HCT116 (cell line): ENCODE measurements at regions not wholly inside any gene's neighbourhood (a gene's known extent, or its start where the extent isn't known, plus 50 kb on each side); places are given as distances from the start of the nearest gene placed in this dataset.

Source experiments
- ATAC-seq: fragments of 200-7000 bp; cut with Tn5 transposase; 2 replicates; pipeline ENCODE4 v1.9.1; 2020; ENCODE audit warnings: mild to moderate bottlenecking, moderate library complexity
- BruUV-seq: library from RNA; stranded (reverse); fragments of 400-500 nt; replicated peaks from 2 replicates; lab custom pipeline; 2021; lab: Mats Ljungman, UMichigan
- CTCF ChIA-PET: fragments of 300-600 bp; sonication (Branson Sonifier 250); formaldehyde crosslinking; loops from one replicate; lab custom pipeline; 2021; ENCODE audit warnings: antibody characterized with exemption; lab: Charles Lee
- POLR2A ChIA-PET: fragments of 300-600, 350-600 bp; sonication (Branson Sonifier 250); formaldehyde crosslinking; loops from one replicate; lab custom pipeline; 2021; ENCODE audit warnings: antibody characterized with exemption; lab: Charles Lee
- RAD21 ChIA-PET, 2 experiments: fragments of 300-600 bp; sonication (Branson Sonifier 250); formaldehyde crosslinking; loops; one replicate each; lab custom pipeline; 2023; ENCODE audit warnings: low total read pairs in 2 of 2; ENCODE audit not compliant: uncharacterized antibody in 2 of 2, unreplicated experiment in 2 of 2, low non-redundant PET in 1 of 2; lab: Charles Lee
- DNase-seq: peaks from one replicate; pipeline ENCODE4 v3.0.0-alpha.2; 2010; ENCODE audit warnings: low read depth, low spot score
- H2AFZ ChIP-seq: fragments of 200-600 bp; shearing (Covaris generic), sonication (generic); 2 replicates; pipeline ENCODE4 v1.6.1; 2017; ENCODE audit warnings: low read depth, mixed run types, mixed read lengths, antibody characterized with exemption, low read length; ENCODE audit not compliant: poor library complexity, severe bottlenecking
- H3K27ac ChIP-seq: 2 replicates; pipeline ENCODE4 v1.5.1; 2012; ENCODE audit warnings: low read depth, low read length
- H3K27me3 ChIP-seq: fragments of 200-600 bp; sonication (generic); 2 replicates; pipeline ENCODE4 v1.6.1; 2016; ENCODE audit warnings: mixed run types, low read length, mixed read lengths; ENCODE audit not compliant: insufficient read depth
- H3K36me3 ChIP-seq, 2 experiments: fragments of 200-500 bp in 1 of 2; fragments of 200-600 bp in 1 of 2; sonication (Bioruptor generic) in 1 of 2; sonication (generic) in 1 of 2; 2 replicates each; pipeline versions ENCODE4 v1.5.1 to v1.6.1; 2014 to 2016; ENCODE audit warnings: low read length in 2 of 2, inconsistent platforms in 1 of 2, mixed read lengths in 1 of 2, mixed run types in 1 of 2; ENCODE audit not compliant: insufficient read depth in 2 of 2, control insufficient read depth in 1 of 2
- H3K4me1 ChIP-seq, 2 experiments: fragments of 200-600 bp in 1 of 2; sonication (generic) in 1 of 2; 2 replicates each; pipeline versions ENCODE4 v1.5.1 to v1.6.1; 2012 to 2017; ENCODE audit warnings: low read length in 2 of 2, inconsistent platforms in 1 of 2, mild to moderate bottlenecking in 1 of 2, mixed read lengths in 1 of 2, mixed run types in 1 of 2, moderate library complexity in 1 of 2; ENCODE audit not compliant: insufficient read depth in 2 of 2, control insufficient read depth in 1 of 2
- H3K4me2 ChIP-seq: fragments of 200-600 bp; sonication (generic); 2 replicates; pipeline ENCODE4 v1.6.1; 2017; ENCODE audit warnings: mixed run types, low read length, mixed read lengths
- H3K4me3 ChIP-seq, 2 experiments: fragments of 200-600 bp in 1 of 2; sonication (generic) in 1 of 2; replicated peaks in 1 of 2; 2 replicates each; pipeline ENCODE4 v1.5.1; 2011 to 2016; ENCODE audit warnings: low read length in 2 of 2, control low read depth in 1 of 2, low read depth in 1 of 2, mild to moderate bottlenecking in 1 of 2, mixed read lengths in 1 of 2, mixed run types in 1 of 2
- H3K79me2 ChIP-seq: fragments of 200-600 bp; sonication (generic); 2 replicates; pipeline ENCODE4 v1.6.1; 2017; ENCODE audit warnings: mild to moderate bottlenecking, mixed run types, low read length, moderate library complexity, mixed read lengths; ENCODE audit not compliant: insufficient read depth
- H3K9ac ChIP-seq: fragments of 200-600 bp; sonication (generic); 2 replicates; pipeline ENCODE4 v1.6.1; 2016; ENCODE audit warnings: low read length, mixed read lengths
- H3K9me2 ChIP-seq: fragments of 200-600 bp; sonication (generic), shearing (Covaris generic); 2 replicates; pipeline ENCODE4 v1.6.1; 2017; ENCODE audit warnings: mixed run types, mild to moderate bottlenecking, moderate library complexity; ENCODE audit not compliant: insufficient read depth
- H3K9me3 ChIP-seq, 2 experiments: fragments of 200-500 bp in 1 of 2; fragments of 200-600 bp in 1 of 2; sonication (Bioruptor generic) in 1 of 2; sonication (generic) in 1 of 2; 2 replicates each; pipeline ENCODE4 v1.6.1; 2014 to 2017; ENCODE audit warnings: low read length in 2 of 2, mixed read lengths in 2 of 2, inconsistent platforms in 1 of 2, low read depth in 1 of 2, mild to moderate bottlenecking in 1 of 2, mixed run types in 1 of 2, moderate library complexity in 1 of 2; ENCODE audit not compliant: control insufficient read depth in 1 of 2, insufficient read depth in 1 of 2
- H4K20me1 ChIP-seq: fragments of 200-600 bp; sonication (generic), shearing (Covaris generic); 2 replicates; pipeline ENCODE4 v1.6.1; 2017; ENCODE audit warnings: mixed run types, mild to moderate bottlenecking, moderate library complexity; ENCODE audit not compliant: insufficient read depth
- ATF3 ChIP-seq: IDR thresholded peaks from 2 replicates; pipeline ENCODE4 v1.6.1; 2012
- CBX3 ChIP-seq: IDR thresholded peaks from 2 replicates; pipeline ENCODE4 v1.6.1; 2012; ENCODE audit warnings: low read depth
- CEBPB ChIP-seq: IDR thresholded peaks from 2 replicates; pipeline ENCODE4 v1.6.1; 2012; ENCODE audit warnings: low read depth
- CTCF ChIP-seq, 3 experiments: fragments of 200-600 bp in 1 of 3; sonication (generic) in 1 of 3; IDR thresholded peaks in 2 of 3; conservative IDR thresholded peaks in 1 of 3; 2 replicates each; pipeline ENCODE4 v1.5.1; 2012 to 2017; ENCODE audit warnings: low read depth in 2 of 3, low read length in 2 of 3, antibody characterized with exemption in 1 of 3, borderline replicate concordance in 1 of 3, control low read depth in 1 of 3, mild to moderate bottlenecking in 1 of 3, mixed read lengths in 1 of 3, mixed run types in 1 of 3, moderate library complexity in 1 of 3; ENCODE audit not compliant: insufficient read depth in 1 of 3
- EGR1 ChIP-seq: IDR thresholded peaks from 2 replicates; pipeline ENCODE4 v1.6.1; 2012; ENCODE audit warnings: low read depth
- EZH2 ChIP-seq: fragments of 200-600 bp; sonication (generic); IDR thresholded peaks from 2 replicates; pipeline ENCODE4 v1.6.1; 2017; ENCODE audit warnings: antibody characterized with exemption, mixed run types
- EZH2phosphoT487 ChIP-seq: fragments of 200-600 bp; IDR thresholded peaks from 2 replicates; pipeline ENCODE4 v1.6.1; 2018; ENCODE audit warnings: antibody characterized with exemption, borderline replicate concordance
- FOSL1 ChIP-seq: IDR thresholded peaks from 2 replicates; pipeline ENCODE4 v1.6.1; 2012; ENCODE audit warnings: low read depth
- JUND ChIP-seq: IDR thresholded peaks from 2 replicates; pipeline ENCODE4 v1.6.1; 2012
- POLR2A ChIP-seq: IDR thresholded peaks from 2 replicates; pipeline ENCODE4 v1.7.0; 2011; ENCODE audit warnings: borderline replicate concordance; ENCODE audit not compliant: insufficient read depth, insufficient read length; ENCODE audit errors: extremely low read depth
- POLR2AphosphoS5 ChIP-seq: IDR thresholded peaks from 2 replicates; pipeline ENCODE4 v1.6.1; 2011; ENCODE audit warnings: mild to moderate bottlenecking, low read depth, low read length, moderate library complexity
- RAD21 ChIP-seq: IDR thresholded peaks from 2 replicates; pipeline ENCODE4 v1.6.1; 2012; ENCODE audit warnings: low read depth, mild to moderate bottlenecking
- YY1 ChIP-seq: IDR thresholded peaks from 2 replicates; pipeline ENCODE4 v1.6.1; 2011; ENCODE audit warnings: low read length, low read depth, moderate library complexity, mild to moderate bottlenecking; ENCODE audit not compliant: insufficient replicate concordance; ENCODE audit errors: extremely low read depth
- ZFX ChIP-seq: fragments of 450-650 bp; IDR thresholded peaks from 2 replicates; pipeline ENCODE4 v1.6.1; 2017
- ZNF274 ChIP-seq: fragments of 200-500 bp; sonication (Bioruptor generic); IDR thresholded peaks from 2 replicates; pipeline ENCODE4 v1.6.1; 2014; ENCODE audit warnings: mild to moderate bottlenecking, low read depth, low read length, inconsistent platforms
- intact Hi-C: fragments of 100-400 bp; cut with micrococcal nuclease; formaldehyde crosslinking; loops from 2 replicates; pipeline ENCODE4 v1.10.0; 2022
- TF ChIP-seq, protein P1 (sequence below): IDR thresholded peaks from 2 replicates; pipeline ENCODE4 v1.6.1; 2012
- TF ChIP-seq, protein P2 (sequence below): IDR thresholded peaks from 2 replicates; pipeline ENCODE4 v1.6.1; 2012; ENCODE audit warnings: low read depth
- TF ChIP-seq, protein P3 (sequence below): IDR thresholded peaks from 2 replicates; pipeline ENCODE4 v1.6.1; 2011; ENCODE audit warnings: mild to moderate bottlenecking, low read length, moderate library complexity; ENCODE audit not compliant: insufficient replicate concordance; ENCODE audit errors: extremely low read depth

- POLR2A ChIA-PET: no interaction called here
Measured at GRCh38 chr10:62746951-62747729, 57.4 kb upstream of the ADO start.

More at GRCh38 chr10:62746951-62747729, 57.4 kb upstream of the ADO start:
- Histone ChIP-seq H3K9me2 (no peaks in the 10 kb centered on the region), H4K20me1 (no peaks in the 10 kb centered on the region), H3K27me3 (no peaks in the 10 kb centered on the region), H2AFZ (no peak overlapping the region), H3K36me3 (no peaks in the 10 kb centered on the region), H3K27ac (no peak overlapping the region), H3K4me2 (no peak overlapping the region), H3K79me2 (no peaks in the 10 kb centered on the region), H3K4me3 (no peak overlapping the region), H3K9me3 (no peaks in the 10 kb centered on the region), H3K4me1 (no peaks in the 10 kb centered on the region), H3K9ac (no peak overlapping the region)
- DNase-seq (no peak), ATAC-seq (no peak)
- intact Hi-C loops: no loop called here
- TF ChIP-seq, protein P1, sequence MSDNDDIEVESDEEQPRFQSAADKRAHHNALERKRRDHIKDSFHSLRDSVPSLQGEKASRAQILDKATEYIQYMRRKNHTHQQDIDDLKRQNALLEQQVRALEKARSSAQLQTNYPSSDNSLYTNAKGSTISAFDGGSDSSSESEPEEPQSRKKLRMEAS: no peak
- TF ChIP-seq JUND (no peak), CEBPB (no peak), EGR1 (no peak), ZNF274 (no peak), ATF3 (no peak), POLR2A (no peak), CTCF (IDR thresholded peaks at IDR 0.05 in 2 of 3, conservative IDR thresholded peaks at IDR 0.05 in 1 of 3; ENCODE audit: borderline replicate concordance in 1 of 3, insufficient read depth in 1 of 3, low read depth in 2 of 3, low read length in 2 of 3) (no peak), POLR2AphosphoS5 (no peak), ZFX (no peak), FOSL1 (no peak), EZH2phosphoT487 (no peak), EZH2 (no peak), CBX3 (no peak), RAD21 (no peak), YY1 (no peak)
- TF ChIP-seq, protein P2, sequence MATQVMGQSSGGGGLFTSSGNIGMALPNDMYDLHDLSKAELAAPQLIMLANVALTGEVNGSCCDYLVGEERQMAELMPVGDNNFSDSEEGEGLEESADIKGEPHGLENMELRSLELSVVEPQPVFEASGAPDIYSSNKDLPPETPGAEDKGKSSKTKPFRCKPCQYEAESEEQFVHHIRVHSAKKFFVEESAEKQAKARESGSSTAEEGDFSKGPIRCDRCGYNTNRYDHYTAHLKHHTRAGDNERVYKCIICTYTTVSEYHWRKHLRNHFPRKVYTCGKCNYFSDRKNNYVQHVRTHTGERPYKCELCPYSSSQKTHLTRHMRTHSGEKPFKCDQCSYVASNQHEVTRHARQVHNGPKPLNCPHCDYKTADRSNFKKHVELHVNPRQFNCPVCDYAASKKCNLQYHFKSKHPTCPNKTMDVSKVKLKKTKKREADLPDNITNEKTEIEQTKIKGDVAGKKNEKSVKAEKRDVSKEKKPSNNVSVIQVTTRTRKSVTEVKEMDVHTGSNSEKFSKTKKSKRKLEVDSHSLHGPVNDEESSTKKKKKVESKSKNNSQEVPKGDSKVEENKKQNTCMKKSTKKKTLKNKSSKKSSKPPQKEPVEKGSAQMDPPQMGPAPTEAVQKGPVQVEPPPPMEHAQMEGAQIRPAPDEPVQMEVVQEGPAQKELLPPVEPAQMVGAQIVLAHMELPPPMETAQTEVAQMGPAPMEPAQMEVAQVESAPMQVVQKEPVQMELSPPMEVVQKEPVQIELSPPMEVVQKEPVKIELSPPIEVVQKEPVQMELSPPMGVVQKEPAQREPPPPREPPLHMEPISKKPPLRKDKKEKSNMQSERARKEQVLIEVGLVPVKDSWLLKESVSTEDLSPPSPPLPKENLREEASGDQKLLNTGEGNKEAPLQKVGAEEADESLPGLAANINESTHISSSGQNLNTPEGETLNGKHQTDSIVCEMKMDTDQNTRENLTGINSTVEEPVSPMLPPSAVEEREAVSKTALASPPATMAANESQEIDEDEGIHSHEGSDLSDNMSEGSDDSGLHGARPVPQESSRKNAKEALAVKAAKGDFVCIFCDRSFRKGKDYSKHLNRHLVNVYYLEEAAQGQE: no peak
- TF ChIP-seq, protein P3, sequence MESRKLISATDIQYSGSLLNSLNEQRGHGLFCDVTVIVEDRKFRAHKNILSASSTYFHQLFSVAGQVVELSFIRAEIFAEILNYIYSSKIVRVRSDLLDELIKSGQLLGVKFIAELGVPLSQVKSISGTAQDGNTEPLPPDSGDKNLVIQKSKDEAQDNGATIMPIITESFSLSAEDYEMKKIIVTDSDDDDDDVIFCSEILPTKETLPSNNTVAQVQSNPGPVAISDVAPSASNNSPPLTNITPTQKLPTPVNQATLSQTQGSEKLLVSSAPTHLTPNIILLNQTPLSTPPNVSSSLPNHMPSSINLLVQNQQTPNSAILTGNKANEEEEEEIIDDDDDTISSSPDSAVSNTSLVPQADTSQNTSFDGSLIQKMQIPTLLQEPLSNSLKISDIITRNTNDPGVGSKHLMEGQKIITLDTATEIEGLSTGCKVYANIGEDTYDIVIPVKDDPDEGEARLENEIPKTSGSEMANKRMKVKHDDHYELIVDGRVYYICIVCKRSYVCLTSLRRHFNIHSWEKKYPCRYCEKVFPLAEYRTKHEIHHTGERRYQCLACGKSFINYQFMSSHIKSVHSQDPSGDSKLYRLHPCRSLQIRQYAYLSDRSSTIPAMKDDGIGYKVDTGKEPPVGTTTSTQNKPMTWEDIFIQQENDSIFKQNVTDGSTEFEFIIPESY: no peak
- ChIA-PET RAD21 (no interaction called here), CTCF (no interaction called here)
- BruUV-seq: no TSS peak
